HEK293 (cell line): ENCODE measurements at regions not wholly inside any gene's neighbourhood (a gene's known extent, or its start where the extent isn't known, plus 50 kb on each side); places are given as distances from the start of the nearest gene placed in this dataset.

Source experiments
- BCL11B ChIP-seq: fragments of 450-650 bp; formaldehyde crosslinking; IDR thresholded peaks from 2 replicates; pipeline ENCODE4 v1.5.1; 2016; ENCODE audit warnings: low read depth, missing biosample characterization, missing genetic modification characterization
- GLIS2 ChIP-seq: fragments of 450-650 bp; formaldehyde crosslinking; IDR thresholded peaks from 2 replicates; pipeline ENCODE4 v1.5.1; 2016; ENCODE audit warnings: missing biosample characterization, missing genetic modification characterization
- SP7 ChIP-seq: fragments of 450-650 bp; formaldehyde crosslinking; IDR thresholded peaks from 2 replicates; pipeline ENCODE4 v1.5.1; 2016; ENCODE audit warnings: missing biosample characterization, missing genetic modification characterization
- TCF7L2 ChIP-seq: IDR thresholded peaks from 2 replicates; pipeline ENCODE4 v1.6.1; 2011; ENCODE audit warnings: low read depth, mild to moderate bottlenecking, inconsistent platforms, low read length, moderate library complexity, borderline replicate concordance
- WT1 ChIP-seq: fragments of 450-650 bp; formaldehyde crosslinking; IDR thresholded peaks from 2 replicates; pipeline ENCODE4 v1.5.1; 2016; ENCODE audit warnings: missing biosample characterization, missing genetic modification characterization
- ZBTB48 ChIP-seq: fragments of 450-650 bp; formaldehyde crosslinking; IDR thresholded peaks from 2 replicates; pipeline ENCODE4 v1.5.1; 2016; ENCODE audit warnings: missing biosample characterization, missing genetic modification characterization
- ZBTB7A ChIP-seq: fragments of 450-650 bp; formaldehyde crosslinking; IDR thresholded peaks from 2 replicates; pipeline ENCODE4 v1.5.1; 2016; ENCODE audit warnings: low read depth, missing biosample characterization, missing genetic modification characterization
- ZNF121 ChIP-seq: fragments of 450-650 bp; formaldehyde crosslinking; IDR thresholded peaks from 2 replicates; pipeline ENCODE4 v1.5.1; 2016; ENCODE audit warnings: missing biosample characterization, missing genetic modification characterization
- ZNF133 ChIP-seq: fragments of 450-650 bp; formaldehyde crosslinking; IDR thresholded peaks from 2 replicates; pipeline ENCODE4 v1.5.1; 2016; ENCODE audit warnings: missing biosample characterization, missing genetic modification characterization
- ZNF140 ChIP-seq: fragments of 450-650 bp; formaldehyde crosslinking; IDR thresholded peaks from 2 replicates; pipeline ENCODE4 v1.5.1; 2016; ENCODE audit warnings: missing biosample characterization, missing genetic modification characterization
- ZNF16 ChIP-seq: fragments of 450-650 bp; formaldehyde crosslinking; IDR thresholded peaks from 2 replicates; pipeline ENCODE4 v1.5.1; 2016; ENCODE audit warnings: low read depth, missing biosample characterization, missing genetic modification characterization
- ZNF274 ChIP-seq, 2 experiments: fragments of 200-500 bp in 1 of 2; fragments of 450-650 bp in 1 of 2; sonication (Bioruptor generic) in 1 of 2; formaldehyde crosslinking in 1 of 2; IDR thresholded peaks; 2 replicates each; pipeline versions ENCODE4 v1.5.1 to v1.6.1; 2014 to 2016; ENCODE audit warnings: borderline replicate concordance in 1 of 2, inconsistent platforms in 1 of 2, low read length in 1 of 2, missing biosample characterization in 1 of 2, missing genetic modification characterization in 1 of 2
- ZNF350 ChIP-seq: fragments of 450-650 bp; formaldehyde crosslinking; IDR thresholded peaks from 2 replicates; pipeline ENCODE4 v1.5.0; 2017; ENCODE audit warnings: missing biosample characterization, mild to moderate bottlenecking, missing genetic modification characterization
- ZNF354C ChIP-seq: fragments of 450-650 bp; formaldehyde crosslinking; IDR thresholded peaks from 2 replicates; pipeline ENCODE4 v1.5.1; 2016; ENCODE audit warnings: missing biosample characterization, missing genetic modification characterization, low read depth, borderline replicate concordance
- ZNF48 ChIP-seq: fragments of 450-650 bp; formaldehyde crosslinking; IDR thresholded peaks from 2 replicates; pipeline ENCODE4 v1.5.1; 2016; ENCODE audit warnings: missing biosample characterization, missing genetic modification characterization
- ZNF501 ChIP-seq: fragments of 450-650 bp; formaldehyde crosslinking; IDR thresholded peaks from 2 replicates; pipeline ENCODE4 v1.5.1; 2016; ENCODE audit warnings: missing biosample characterization, missing genetic modification characterization
- ZNF530 ChIP-seq: fragments of 450-650 bp; formaldehyde crosslinking; IDR thresholded peaks from 2 replicates; pipeline ENCODE4 v1.5.1; 2016; ENCODE audit warnings: low read depth, missing biosample characterization, missing genetic modification characterization
- ZNF624 ChIP-seq: fragments of 450-650 bp; formaldehyde crosslinking; IDR thresholded peaks from 2 replicates; pipeline ENCODE4 v1.5.1; 2017; ENCODE audit warnings: missing biosample characterization, missing genetic modification characterization
- ZNF660 ChIP-seq: fragments of 450-650 bp; IDR thresholded peaks from 2 replicates; pipeline ENCODE4 v1.5.1; 2018; ENCODE audit warnings: missing biosample characterization, mild to moderate bottlenecking, missing genetic modification characterization
- ZNF677 ChIP-seq: fragments of 450-650 bp; IDR thresholded peaks from 2 replicates; pipeline ENCODE4 v1.5.0; 2018; ENCODE audit warnings: missing biosample characterization, mild to moderate bottlenecking, missing genetic modification characterization, moderate library complexity
- ZNF791 ChIP-seq: fragments of 450-650 bp; formaldehyde crosslinking; IDR thresholded peaks from 2 replicates; pipeline ENCODE4 v1.5.1; 2016; ENCODE audit warnings: missing biosample characterization, missing genetic modification characterization
- ZNF843 ChIP-seq: fragments of 450-650 bp; formaldehyde crosslinking; IDR thresholded peaks from 2 replicates; pipeline ENCODE4 v1.5.1; 2016; ENCODE audit warnings: missing biosample characterization, missing genetic modification characterization
- ZSCAN30 ChIP-seq: fragments of 450-650 bp; IDR thresholded peaks from 2 replicates; pipeline ENCODE4 v1.5.1; 2018; ENCODE audit warnings: missing biosample characterization, mild to moderate bottlenecking, missing genetic modification characterization, moderate library complexity
- ZXDB ChIP-seq: fragments of 450-650 bp; formaldehyde crosslinking; IDR thresholded peaks from 2 replicates; pipeline ENCODE4 v1.5.1; 2016; ENCODE audit warnings: missing biosample characterization, missing genetic modification characterization
- TF ChIP-seq, protein P1 (sequence below): fragments of 450-650 bp; formaldehyde crosslinking; IDR thresholded peaks from 2 replicates; pipeline ENCODE4 v1.5.1; 2016; ENCODE audit warnings: missing biosample characterization, missing genetic modification characterization
- TF ChIP-seq, protein P2 (sequence below): fragments of 450-650 bp; formaldehyde crosslinking; IDR thresholded peaks from 2 replicates; pipeline ENCODE4 v1.5.1; 2016; ENCODE audit warnings: missing biosample characterization, missing genetic modification characterization
- TF ChIP-seq, protein P3 (sequence below): fragments of 450-650 bp; formaldehyde crosslinking; IDR thresholded peaks from 2 replicates; pipeline ENCODE4 v1.5.1; 2017; ENCODE audit warnings: missing biosample characterization, mild to moderate bottlenecking, missing genetic modification characterization, moderate library complexity
- TF ChIP-seq, protein P4 (sequence below): fragments of 450-650 bp; formaldehyde crosslinking; IDR thresholded peaks from 2 replicates; pipeline ENCODE4 v1.5.1; 2016; ENCODE audit warnings: missing biosample characterization, missing genetic modification characterization
- TF ChIP-seq, protein P5 (sequence below): fragments of 450-650 bp; formaldehyde crosslinking; IDR thresholded peaks from 2 replicates; pipeline ENCODE4 v1.5.1; 2017; ENCODE audit warnings: missing biosample characterization, missing genetic modification characterization

DNA sequence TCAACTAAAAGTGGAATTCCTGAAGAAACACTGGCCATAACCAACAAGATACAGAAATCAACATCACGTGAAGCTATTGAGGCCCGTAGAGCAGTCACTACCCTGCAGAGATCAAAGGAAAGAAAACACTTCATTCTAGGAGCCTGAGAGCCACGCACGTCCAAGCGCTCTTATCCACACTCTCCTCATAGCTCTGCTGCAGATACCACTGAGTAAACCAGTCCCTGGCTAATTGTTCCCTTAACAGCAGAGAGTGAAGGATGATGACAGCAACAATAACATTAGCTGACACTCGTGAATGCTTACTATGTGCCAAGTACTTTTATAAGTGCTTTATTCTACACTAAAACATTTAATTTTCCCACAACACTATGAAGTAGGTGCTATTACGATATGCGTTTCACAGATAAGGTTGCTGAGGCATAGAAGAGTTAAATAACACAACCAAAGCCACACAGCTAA is 271.0 kb upstream of the GADL1 start (continued):
- TF ChIP-seq ZBTB48 (peak; percentile 56; the same call in 1 of the 2 replicates), TCF7L2 (peak; percentile 98), ZNF133 (tag by site-specific recombination) (no peak), ZNF501 (tag by site-specific recombination) (0 out of 2 replicates have a peak, but pooled peaks have one; percentile 36), BCL11B (tag by site-specific recombination) (no peak), ZSCAN30 (tag by site-specific recombination) (peak; percentile 66), ZNF16 (tag by site-specific recombination) (peak; percentile 45; the same call in 1 of the 2 replicates), ZNF624 (tag by site-specific recombination) (no peak), ZNF791 (no peak), ZNF121 (tag by site-specific recombination) (no peak), ZBTB7A (tag by site-specific recombination) (no peak), ZNF350 (tag by site-specific recombination) (no peak), WT1 (peak; percentile 86), ZNF274 (IDR thresholded peaks at IDR 0.05; ENCODE audit: low read length) (no peak), ZNF274 (tag by site-specific recombination; IDR thresholded peaks at IDR 0.05; ENCODE audit: borderline replicate concordance) (no peak), ZNF48 (no peak), ZXDB (tag by site-specific recombination) (peak; percentile 82), ZNF677 (tag by site-specific recombination) (no peak), SP7 (tag by site-specific recombination) (peak; percentile 86), GLIS2 (tag by site-specific recombination) (no peak), ZNF660 (tag by site-specific recombination) (no peak; the same call in 1 of the 2 replicates), ZNF140 (tag by site-specific recombination) (no peak), ZNF530 (tag by site-specific recombination) (no peak), ZNF354C (no peak), ZNF843 (tag by site-specific recombination) (peak; percentile 96)
- TF ChIP-seq, protein P1, sequence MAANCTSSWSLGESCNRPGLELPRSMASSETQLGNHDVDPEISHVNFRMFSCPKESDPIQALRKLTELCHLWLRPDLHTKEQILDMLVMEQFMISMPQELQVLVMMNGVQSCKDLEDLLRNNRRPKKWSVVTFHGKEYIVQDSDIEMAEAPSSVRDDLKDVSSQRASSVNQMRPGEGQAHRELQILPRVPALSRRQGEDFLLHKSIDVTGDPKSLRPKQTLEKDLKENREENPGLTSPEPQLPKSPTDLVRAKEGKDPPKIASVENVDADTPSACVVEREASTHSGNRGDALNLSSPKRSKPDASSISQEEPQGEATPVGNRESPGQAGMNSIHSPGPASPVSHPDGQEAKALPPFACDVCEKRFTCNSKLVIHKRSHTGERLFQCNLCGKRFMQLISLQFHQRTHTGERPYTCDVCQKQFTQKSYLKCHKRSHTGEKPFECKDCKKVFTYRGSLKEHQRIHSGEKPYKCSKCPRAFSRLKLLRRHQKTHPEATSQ = no peak
- TF ChIP-seq, protein P2, sequence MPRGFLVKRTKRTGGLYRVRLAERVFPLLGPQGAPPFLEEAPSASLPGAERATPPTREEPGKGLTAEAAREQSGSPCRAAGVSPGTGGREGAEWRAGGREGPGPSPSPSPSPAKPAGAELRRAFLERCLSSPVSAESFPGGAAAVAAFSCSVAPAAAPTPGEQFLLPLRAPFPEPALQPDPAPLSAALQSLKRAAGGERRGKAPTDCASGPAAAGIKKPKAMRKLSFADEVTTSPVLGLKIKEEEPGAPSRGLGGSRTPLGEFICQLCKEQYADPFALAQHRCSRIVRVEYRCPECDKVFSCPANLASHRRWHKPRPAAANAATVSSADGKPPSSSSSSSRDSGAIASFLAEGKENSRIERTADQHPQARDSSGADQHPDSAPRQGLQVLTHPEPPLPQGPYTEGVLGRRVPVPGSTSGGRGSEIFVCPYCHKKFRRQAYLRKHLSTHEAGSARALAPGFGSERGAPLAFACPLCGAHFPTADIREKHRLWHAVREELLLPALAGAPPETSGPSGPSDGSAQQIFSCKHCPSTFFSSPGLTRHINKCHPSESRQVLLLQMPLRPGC (tag by site-specific recombination) = peak; percentile 88
- TF ChIP-seq, protein P3, sequence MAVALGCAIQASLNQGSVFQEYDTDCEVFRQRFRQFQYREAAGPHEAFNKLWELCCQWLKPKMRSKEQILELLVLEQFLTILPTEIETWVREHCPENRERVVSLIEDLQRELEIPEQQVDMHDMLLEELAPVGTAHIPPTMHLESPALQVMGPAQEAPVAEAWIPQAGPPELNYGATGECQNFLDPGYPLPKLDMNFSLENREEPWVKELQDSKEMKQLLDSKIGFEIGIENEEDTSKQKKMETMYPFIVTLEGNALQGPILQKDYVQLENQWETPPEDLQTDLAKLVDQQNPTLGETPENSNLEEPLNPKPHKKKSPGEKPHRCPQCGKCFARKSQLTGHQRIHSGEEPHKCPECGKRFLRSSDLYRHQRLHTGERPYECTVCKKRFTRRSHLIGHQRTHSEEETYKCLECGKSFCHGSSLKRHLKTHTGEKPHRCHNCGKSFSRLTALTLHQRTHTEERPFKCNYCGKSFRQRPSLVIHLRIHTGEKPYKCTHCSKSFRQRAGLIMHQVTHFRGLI (tag by site-specific recombination) = peak; percentile 38; the same call in 1 of the 2 replicates
- TF ChIP-seq, protein P4, sequence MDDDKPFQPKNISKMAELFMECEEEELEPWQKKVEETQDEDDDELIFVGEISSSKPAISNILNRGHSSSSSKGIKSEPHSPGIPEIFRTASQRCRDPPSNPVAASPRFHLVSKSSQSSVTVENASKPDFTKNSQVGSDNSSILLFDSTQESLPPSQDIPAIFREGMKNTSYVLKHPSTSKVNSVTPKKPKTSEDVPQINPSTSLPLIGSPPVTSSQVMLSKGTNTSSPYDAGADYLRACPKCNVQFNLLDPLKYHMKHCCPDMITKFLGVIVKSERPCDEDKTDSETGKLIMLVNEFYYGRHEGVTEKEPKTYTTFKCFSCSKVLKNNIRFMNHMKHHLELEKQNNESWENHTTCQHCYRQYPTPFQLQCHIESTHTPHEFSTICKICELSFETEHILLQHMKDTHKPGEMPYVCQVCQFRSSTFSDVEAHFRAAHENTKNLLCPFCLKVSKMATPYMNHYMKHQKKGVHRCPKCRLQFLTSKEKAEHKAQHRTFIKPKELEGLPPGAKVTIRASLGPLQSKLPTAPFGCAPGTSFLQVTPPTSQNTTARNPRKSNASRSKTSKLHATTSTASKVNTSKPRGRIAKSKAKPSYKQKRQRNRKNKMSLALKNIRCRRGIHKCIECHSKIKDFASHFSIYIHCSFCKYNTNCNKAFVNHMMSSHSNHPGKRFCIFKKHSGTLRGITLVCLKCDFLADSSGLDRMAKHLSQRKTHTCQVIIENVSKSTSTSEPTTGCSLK (tag by site-specific recombination) = no peak
- TF ChIP-seq, protein P5, sequence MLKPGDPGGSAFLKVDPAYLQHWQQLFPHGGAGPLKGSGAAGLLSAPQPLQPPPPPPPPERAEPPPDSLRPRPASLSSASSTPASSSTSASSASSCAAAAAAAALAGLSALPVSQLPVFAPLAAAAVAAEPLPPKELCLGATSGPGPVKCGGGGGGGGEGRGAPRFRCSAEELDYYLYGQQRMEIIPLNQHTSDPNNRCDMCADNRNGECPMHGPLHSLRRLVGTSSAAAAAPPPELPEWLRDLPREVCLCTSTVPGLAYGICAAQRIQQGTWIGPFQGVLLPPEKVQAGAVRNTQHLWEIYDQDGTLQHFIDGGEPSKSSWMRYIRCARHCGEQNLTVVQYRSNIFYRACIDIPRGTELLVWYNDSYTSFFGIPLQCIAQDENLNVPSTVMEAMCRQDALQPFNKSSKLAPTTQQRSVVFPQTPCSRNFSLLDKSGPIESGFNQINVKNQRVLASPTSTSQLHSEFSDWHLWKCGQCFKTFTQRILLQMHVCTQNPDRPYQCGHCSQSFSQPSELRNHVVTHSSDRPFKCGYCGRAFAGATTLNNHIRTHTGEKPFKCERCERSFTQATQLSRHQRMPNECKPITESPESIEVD = peak; percentile 95
